ENCODE measurements at regions not wholly inside any gene's neighbourhood (a gene's known extent, or its start where the extent isn't known, plus 50 kb on each side); places are given as distances from the start of the nearest gene placed in this dataset.

GRCh38 chr11:95364324-95365295, 133.6 kb upstream of the SESN3 start:
- Histone ChIP-seq H3K4me3 (ENCODE audit: low read length) (no peak overlapping the region), H3K4me1 (ENCODE audit: control insufficient read depth, insufficient read depth, low read length) (peaks cover 15% of the 10 kb centered on the region), H3K9me3 (replicated peaks; ENCODE audit: control insufficient read depth, low read depth, low read length) (no peaks in the 10 kb centered on the region), H3K36me3 (ENCODE audit: control insufficient read depth, insufficient read depth, low read length) (no peaks in the 10 kb centered on the region), H3K27me3 (ENCODE audit: control insufficient read depth, insufficient read depth, low read length) (no peaks in the 10 kb centered on the region), H3K27ac (ENCODE audit: low read length) (no peak overlapping the region)
- DNase-seq: peak; percentile 32
- 91% methylated on average over 1 of the region's 4 CpGs for WGBS (ENCODE audit: insufficient coverage)

DNA sequence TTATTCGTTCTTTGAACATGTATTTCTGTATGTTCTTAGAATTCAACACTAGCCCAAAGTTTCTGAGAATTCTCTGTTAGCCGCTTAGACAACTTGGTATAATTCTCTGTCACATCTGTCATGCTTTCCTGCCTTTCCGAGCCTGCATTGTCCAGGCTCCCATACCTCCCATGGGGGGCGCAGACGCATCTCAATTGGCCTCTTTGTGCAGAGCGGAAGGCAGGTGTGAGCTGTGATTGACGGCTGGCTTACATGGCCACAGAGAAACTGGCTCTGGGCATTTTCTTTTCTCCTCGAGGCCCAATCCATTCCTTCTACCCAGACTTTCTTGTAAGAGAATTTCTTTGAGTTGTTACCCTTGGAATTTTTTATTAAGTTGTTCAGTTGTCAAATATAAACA, 132.7 kb upstream of the SESN3 start:
- 57% methylated on average over 6 of the region's 8 CpGs for WGBS (ENCODE audit: insufficient coverage)
- H3K4me3 ChIP-seq (ENCODE audit: low read length): no peak overlapping the region
- peak; percentile 39 for DNase-seq

DNA sequence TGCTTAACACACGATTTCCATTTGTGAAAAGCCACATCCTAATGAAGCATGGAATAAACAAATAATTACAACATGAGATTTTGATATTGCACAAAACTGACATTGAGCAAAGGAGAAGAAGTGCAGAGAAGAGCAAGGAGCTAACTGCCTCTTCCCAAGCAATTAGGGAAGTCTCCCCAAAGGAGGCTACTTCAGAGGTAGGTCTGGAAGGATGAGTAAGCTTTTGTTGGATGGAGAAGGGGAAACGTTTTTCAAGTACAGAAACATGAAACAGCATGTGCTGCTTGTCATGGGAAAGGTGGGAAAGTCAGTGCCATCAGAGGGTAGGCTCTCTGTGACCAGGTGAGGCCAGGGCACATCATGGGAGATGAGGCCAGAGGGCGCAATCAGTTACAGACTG, 132.2 kb upstream of the SESN3 start:
- no peak overlapping the region for H3K27ac ChIP-seq (ENCODE audit: low read length)
- H3K27me3 ChIP-seq (ENCODE audit: control insufficient read depth, insufficient read depth, low read length): no peaks in the 10 kb centered on the region
- peaks cover 29% of the 10 kb centered on the region for H3K4me1 ChIP-seq (ENCODE audit: control insufficient read depth, insufficient read depth, low read length)
- 0% methylated on average over 1 of the region's 3 CpGs for WGBS (ENCODE audit: insufficient coverage)
- no peaks in the 10 kb centered on the region for H3K36me3 ChIP-seq (ENCODE audit: control insufficient read depth, insufficient read depth, low read length)
- H3K4me3 ChIP-seq (ENCODE audit: low read length): no peak overlapping the region
- no peaks in the 10 kb centered on the region for H3K9me3 ChIP-seq (replicated peaks; ENCODE audit: control insufficient read depth, low read depth, low read length)
- DNase-seq: no peak

More for the DNA sequence above, 132.7 kb upstream of the SESN3 start:
- Histone ChIP-seq H3K27me3 (ENCODE audit: control insufficient read depth, insufficient read depth, low read length) (no peaks in the 10 kb centered on the region), H3K36me3 (ENCODE audit: control insufficient read depth, insufficient read depth, low read length) (no peaks in the 10 kb centered on the region), H3K9me3 (replicated peaks; ENCODE audit: control insufficient read depth, low read depth, low read length) (no peaks in the 10 kb centered on the region), H3K4me1 (ENCODE audit: control insufficient read depth, insufficient read depth, low read length) (peaks cover 24% of the 10 kb centered on the region), H3K27ac (ENCODE audit: low read length) (no peak overlapping the region)

DNA sequence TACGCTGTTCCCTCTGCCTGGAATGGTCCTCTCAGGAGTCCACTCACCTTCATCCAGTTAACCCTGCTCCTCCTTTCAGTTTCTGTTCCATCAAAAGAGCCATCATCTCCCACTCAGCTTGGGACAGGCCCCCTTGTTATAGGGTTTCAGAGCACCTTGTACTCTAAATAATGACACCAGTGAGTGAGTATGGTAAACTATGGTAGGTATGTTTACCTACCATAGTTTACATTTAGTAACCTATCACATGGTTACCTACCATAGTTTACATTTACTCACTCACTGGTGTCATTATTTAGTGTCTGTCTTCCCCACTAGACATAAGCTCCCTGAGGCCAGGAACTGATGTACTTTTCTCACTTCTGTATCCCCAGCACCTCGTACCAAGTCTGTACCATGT, 130.2 kb upstream of the SESN3 start:
- H3K36me3 ChIP-seq (ENCODE audit: control insufficient read depth, insufficient read depth, low read length): no peaks in the 10 kb centered on the region
- H3K4me3 ChIP-seq (ENCODE audit: low read length): no peak overlapping the region
- H3K9me3 ChIP-seq (replicated peaks; ENCODE audit: control insufficient read depth, low read depth, low read length): no peaks in the 10 kb centered on the region
- WGBS (ENCODE audit: insufficient coverage): 80% methylated on average over 1 of the region's 2 CpGs
- peaks cover 29% of the 10 kb centered on the region for H3K4me1 ChIP-seq (ENCODE audit: control insufficient read depth, insufficient read depth, low read length)
- no peaks in the 10 kb centered on the region for H3K27me3 ChIP-seq (ENCODE audit: control insufficient read depth, insufficient read depth, low read length)
- DNase-seq: no peak
- no peak overlapping the region for H3K27ac ChIP-seq (ENCODE audit: low read length)

- Histone ChIP-seq H3K4me3 (ENCODE audit: low read length) (no peak overlapping the region), H3K36me3 (ENCODE audit: control insufficient read depth, insufficient read depth, low read length) (no peaks in the 10 kb centered on the region), H3K9me3 (replicated peaks; ENCODE audit: control insufficient read depth, low read depth, low read length) (no peaks in the 10 kb centered on the region), H3K4me1 (ENCODE audit: control insufficient read depth, insufficient read depth, low read length) (peaks cover 29% of the 10 kb centered on the region), H3K27ac (ENCODE audit: low read length) (peak overlapping the region; percentile 84), H3K27me3 (ENCODE audit: control insufficient read depth, insufficient read depth, low read length) (no peaks in the 10 kb centered on the region)
- no CpG with 5 or more reads among the region's 8 CpGs for WGBS (ENCODE audit: insufficient coverage)
- peak; percentile 40 for DNase-seq
These were observed 129.5 kb upstream of the SESN3 start for GRCh38 chr11:95360377-95361075.

DNA sequence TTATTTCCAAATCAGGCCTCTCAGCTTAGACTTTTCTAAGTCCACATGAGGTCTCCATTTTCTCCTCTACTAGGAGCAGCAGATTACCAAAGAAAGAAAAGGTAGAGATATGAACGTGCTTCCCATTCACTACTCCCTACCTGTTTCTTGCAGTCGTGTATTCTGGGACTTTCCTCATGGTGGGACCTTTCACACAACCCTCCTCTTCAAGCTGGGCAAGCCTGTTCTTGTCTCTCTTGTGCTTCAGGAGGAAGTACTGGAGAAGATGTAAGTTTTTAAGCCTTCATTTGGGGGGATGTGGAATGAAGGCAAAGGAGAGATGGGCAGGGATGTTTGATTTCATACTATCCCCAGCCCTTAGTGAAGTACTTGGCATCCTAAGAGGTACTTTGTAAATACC, 128.8 kb upstream of the SESN3 start:
- no CpG with 5 or more reads among the region's 2 CpGs for WGBS (ENCODE audit: insufficient coverage)
- no peaks in the 10 kb centered on the region for H3K27me3 ChIP-seq (ENCODE audit: control insufficient read depth, insufficient read depth, low read length)
- peak overlapping the region; percentile 84 for H3K27ac ChIP-seq (ENCODE audit: low read length)
- H3K4me3 ChIP-seq (ENCODE audit: low read length): no peak overlapping the region
- H3K4me1 ChIP-seq (ENCODE audit: control insufficient read depth, insufficient read depth, low read length): peaks cover 29% of the 10 kb centered on the region
- no peak for DNase-seq
- no peaks in the 10 kb centered on the region for H3K36me3 ChIP-seq (ENCODE audit: control insufficient read depth, insufficient read depth, low read length)
- no peaks in the 10 kb centered on the region for H3K9me3 ChIP-seq (replicated peaks; ENCODE audit: control insufficient read depth, low read depth, low read length)

DNA sequence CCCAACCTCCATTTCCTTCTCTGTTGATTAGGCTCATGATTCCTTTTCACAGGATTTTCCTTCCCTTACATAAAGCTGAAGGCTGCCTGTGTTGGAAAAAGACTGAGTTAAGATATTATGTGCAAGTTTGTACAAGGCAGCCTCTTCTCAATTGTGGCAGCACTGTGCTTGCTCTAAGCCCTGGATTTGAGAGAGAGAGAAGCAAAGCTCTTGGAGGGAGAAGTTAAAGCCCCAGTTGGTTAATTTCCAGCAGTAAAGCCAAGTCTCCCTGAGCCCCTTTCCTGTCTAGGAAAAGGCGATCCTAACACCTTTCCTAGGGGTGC, 128.3 kb upstream of the SESN3 start:
- Histone ChIP-seq H3K4me1 (ENCODE audit: control insufficient read depth, insufficient read depth, low read length) (peaks cover 29% of the 10 kb centered on the region), H3K36me3 (ENCODE audit: control insufficient read depth, insufficient read depth, low read length) (no peaks in the 10 kb centered on the region), H3K4me3 (ENCODE audit: low read length) (no peak overlapping the region), H3K27me3 (ENCODE audit: control insufficient read depth, insufficient read depth, low read length) (no peaks in the 10 kb centered on the region), H3K27ac (ENCODE audit: low read length) (peak overlapping the region; percentile 84), H3K9me3 (replicated peaks; ENCODE audit: control insufficient read depth, low read depth, low read length) (no peaks in the 10 kb centered on the region)
- no peak for DNase-seq
- WGBS (ENCODE audit: insufficient coverage): no CpG with 5 or more reads among the region's 1 CpG

GRCh38 chr11:95358511-95359340, 127.7 kb upstream of the SESN3 start:
- WGBS (ENCODE audit: insufficient coverage): 35% methylated on average over 2 of the region's 5 CpGs
- DNase-seq: peak; percentile 91
- Histone ChIP-seq H3K9me3 (replicated peaks; ENCODE audit: control insufficient read depth, low read depth, low read length) (no peaks in the 10 kb centered on the region), H3K4me3 (ENCODE audit: low read length) (no peak overlapping the region), H3K27me3 (ENCODE audit: control insufficient read depth, insufficient read depth, low read length) (no peaks in the 10 kb centered on the region), H3K27ac (ENCODE audit: low read length) (peak overlapping the region; percentile 84), H3K4me1 (ENCODE audit: control insufficient read depth, insufficient read depth, low read length) (peaks cover 28% of the 10 kb centered on the region), H3K36me3 (ENCODE audit: control insufficient read depth, insufficient read depth, low read length) (no peaks in the 10 kb centered on the region)

- Histone ChIP-seq H3K27me3 (ENCODE audit: control insufficient read depth, insufficient read depth, low read length) (no peaks in the 10 kb centered on the region), H3K4me3 (ENCODE audit: low read length) (no peak overlapping the region), H3K27ac (ENCODE audit: low read length) (no peak overlapping the region), H3K36me3 (ENCODE audit: control insufficient read depth, insufficient read depth, low read length) (no peaks in the 10 kb centered on the region), H3K9me3 (replicated peaks; ENCODE audit: control insufficient read depth, low read depth, low read length) (peaks cover 2% of the 10 kb centered on the region), H3K4me1 (ENCODE audit: control insufficient read depth, insufficient read depth, low read length) (peaks cover 11% of the 10 kb centered on the region)
- no peak for DNase-seq
These were observed 123.3 kb upstream of the SESN3 start for GRCh38 chr11:95354304-95354703.

DNA sequence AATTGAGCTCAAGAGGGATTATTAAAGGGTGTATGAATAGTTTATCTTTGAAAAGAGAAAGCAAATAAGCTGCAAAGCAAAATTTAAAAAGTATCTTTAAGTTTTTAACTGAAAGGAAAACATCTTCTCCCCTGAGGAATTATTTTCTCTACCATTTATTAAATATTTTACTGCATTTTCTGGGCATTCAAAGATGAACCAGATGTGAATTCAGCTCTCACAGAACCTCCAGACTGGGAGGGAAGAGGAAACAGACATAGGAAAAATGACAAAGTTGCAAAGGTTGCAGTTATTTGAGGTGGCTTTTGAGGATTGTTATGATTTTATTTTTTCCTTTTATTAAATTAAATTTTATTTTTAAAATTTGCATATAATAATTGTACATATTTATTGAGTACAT, 122.7 kb upstream of the SESN3 start:
- DNase-seq: peak; percentile 64
- H3K4me1 ChIP-seq (ENCODE audit: control insufficient read depth, insufficient read depth, low read length): peaks cover 5% of the 10 kb centered on the region
- H3K4me3 ChIP-seq (ENCODE audit: low read length): no peak overlapping the region
- peaks cover 2% of the 10 kb centered on the region for H3K9me3 ChIP-seq (replicated peaks; ENCODE audit: control insufficient read depth, low read depth, low read length)
- H3K27ac ChIP-seq (ENCODE audit: low read length): no peak overlapping the region
- H3K36me3 ChIP-seq (ENCODE audit: control insufficient read depth, insufficient read depth, low read length): no peaks in the 10 kb centered on the region
- no peaks in the 10 kb centered on the region for H3K27me3 ChIP-seq (ENCODE audit: control insufficient read depth, insufficient read depth, low read length)

Measured in muscle of leg (tissue), 3 donors.